ENCODE measurements at regions not wholly inside any gene's neighbourhood (a gene's known extent, or its start where the extent isn't known, plus 50 kb on each side); places are given as distances from the start of the nearest gene placed in this dataset.
A peak's percentile ranks its signal among the peaks of the same experiment; 100 is the strongest.

GRCh38 chr13:78201411-78201810, 282.8 kb upstream of the EDNRB start:
- no peak for DNase-seq

- DNase-seq: peak; percentile 77
Observed at GRCh38 chr13:78198821-78199220, 280.2 kb upstream of the EDNRB start.

- no peak for DNase-seq
Observed at GRCh38 chr13:78198419-78198818, 279.8 kb upstream of the EDNRB start.

- DNase-seq: no peak
Observed at GRCh38 chr13:78197231-78197630, 278.6 kb upstream of the EDNRB start.

DNA sequence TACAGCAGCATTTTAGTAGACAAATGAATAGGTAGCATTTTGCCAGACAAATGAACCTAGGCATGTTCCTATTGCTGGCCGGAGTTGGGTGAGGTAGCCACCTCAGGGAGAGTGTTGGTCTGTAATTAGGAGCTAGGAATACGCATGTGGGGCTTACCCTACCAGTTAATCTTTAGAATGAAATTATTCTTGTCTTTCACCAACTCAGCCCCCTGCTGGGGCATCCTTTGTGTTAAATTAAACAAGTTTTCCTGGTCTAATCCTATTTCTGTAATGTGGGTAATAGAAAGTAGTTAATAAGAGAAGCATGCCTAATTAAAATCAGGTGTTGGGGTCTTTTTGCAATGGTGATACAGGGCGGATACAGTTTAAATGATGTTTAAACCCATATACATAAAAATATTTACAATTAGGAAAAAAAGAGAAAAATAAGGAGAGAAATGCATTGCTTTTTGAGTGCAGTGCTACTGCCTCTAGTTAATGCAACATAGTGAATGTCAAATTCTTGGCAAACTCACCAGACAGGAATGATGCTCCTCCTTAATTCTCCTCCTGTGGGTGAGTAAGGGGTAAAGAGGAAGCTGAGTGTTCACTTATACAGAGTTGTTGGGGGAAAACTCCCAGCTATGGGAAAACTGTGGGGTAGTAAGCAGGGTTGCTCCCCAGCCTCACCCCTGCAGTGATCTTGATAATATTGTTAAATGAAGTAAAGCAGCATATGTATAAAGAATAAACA, 276.4 kb upstream of the EDNRB start:
- no peak for DNase-seq

GRCh38 chr13:78193846-78194245, 275.2 kb upstream of the EDNRB start:
- no peak for DNase-seq

GRCh38 chr13:78192716-78193115, 274.1 kb upstream of the EDNRB start:
- DNase-seq: no peak

GRCh38 chr13:78190296-78190695, 271.7 kb upstream of the EDNRB start:
- no peak for DNase-seq

DNA sequence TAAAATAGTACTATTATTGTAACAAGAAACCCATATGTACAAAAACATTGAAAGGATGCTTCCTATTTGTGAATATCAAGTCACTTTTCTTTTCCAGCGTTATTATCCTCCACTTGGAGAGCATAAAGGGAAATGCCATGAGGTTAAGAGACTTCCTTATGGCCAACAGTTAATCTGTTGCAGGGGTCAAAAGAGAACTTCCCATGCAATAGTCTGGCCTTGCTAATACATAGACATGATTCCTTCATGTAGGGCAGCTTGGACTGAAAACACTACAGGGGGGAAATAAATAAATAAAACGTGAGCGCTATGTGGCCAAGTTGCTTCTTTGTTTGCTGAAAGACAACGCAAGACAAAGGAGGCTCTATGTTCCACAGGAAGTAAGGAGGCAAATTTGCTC, 269.1 kb upstream of the EDNRB start:
- DNase-seq: no peak

DNA sequence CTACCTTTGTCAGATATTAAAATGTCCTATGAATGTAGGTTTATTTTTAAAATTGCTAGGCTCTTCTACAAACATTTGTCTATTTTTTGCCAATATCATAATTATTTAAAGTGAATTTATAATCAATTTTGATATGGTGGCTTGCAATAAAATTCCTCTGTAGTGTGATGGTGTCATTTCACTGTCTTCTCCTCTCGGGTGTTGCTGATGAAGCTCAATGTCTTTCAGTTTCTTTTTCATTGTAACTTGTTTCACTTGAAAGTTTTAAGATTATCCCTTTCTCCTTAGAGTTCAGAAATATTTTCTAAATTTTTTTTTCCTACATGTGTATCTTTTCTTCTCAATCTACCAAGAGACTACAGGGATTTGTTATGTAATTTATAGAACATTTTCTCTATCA, 267.1 kb upstream of the EDNRB start:
- no peak for DNase-seq

GRCh38 chr13:78183732-78184131, 265.1 kb upstream of the EDNRB start:
- no peak for DNase-seq

DNA sequence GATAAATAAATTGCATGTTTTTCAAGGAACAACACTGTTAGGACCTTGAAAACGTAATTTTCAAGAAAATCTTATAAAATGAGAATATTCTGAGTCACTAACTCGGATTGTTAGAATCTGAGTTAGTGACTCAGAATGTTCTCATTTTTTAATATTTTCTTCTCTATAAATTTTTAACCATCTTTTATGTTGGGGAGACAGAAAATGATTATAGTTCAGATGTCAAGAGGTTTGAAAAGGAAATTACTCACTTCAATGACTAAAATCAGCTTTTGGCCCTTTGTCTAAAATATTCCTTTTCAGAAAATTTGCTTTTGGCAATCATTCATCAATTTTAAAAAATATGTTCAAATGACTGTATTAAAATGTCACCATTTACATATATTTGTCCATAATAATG, 264.2 kb upstream of the EDNRB start:
- DNase-seq: no peak

DNA sequence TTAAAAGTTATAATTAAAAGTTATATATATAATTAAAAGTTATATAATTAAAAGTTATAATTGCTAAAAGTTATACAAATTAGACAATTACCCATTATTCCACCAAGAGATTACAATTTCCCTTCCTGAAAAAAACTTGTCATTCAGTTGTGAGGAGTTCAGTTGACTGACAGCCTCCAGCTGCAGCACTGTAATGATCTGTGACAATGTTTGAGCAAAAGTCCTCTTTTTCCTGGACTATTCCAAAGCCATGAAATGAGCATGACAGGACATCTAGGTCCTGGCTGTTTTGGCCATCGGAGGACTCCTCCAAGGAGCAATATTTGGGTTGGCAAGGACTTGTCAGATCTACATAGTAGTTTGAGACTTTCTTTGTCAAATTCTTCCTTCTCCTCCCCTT, 258.7 kb upstream of the EDNRB start:
- DNase-seq: no peak

- DNase-seq: no peak
Observed at GRCh38 chr13:78176880-78177279, 258.2 kb upstream of the EDNRB start.

- DNase-seq: no peak
Observed at GRCh38 chr13:78169386-78169785, 250.8 kb upstream of the EDNRB start.

DNA sequence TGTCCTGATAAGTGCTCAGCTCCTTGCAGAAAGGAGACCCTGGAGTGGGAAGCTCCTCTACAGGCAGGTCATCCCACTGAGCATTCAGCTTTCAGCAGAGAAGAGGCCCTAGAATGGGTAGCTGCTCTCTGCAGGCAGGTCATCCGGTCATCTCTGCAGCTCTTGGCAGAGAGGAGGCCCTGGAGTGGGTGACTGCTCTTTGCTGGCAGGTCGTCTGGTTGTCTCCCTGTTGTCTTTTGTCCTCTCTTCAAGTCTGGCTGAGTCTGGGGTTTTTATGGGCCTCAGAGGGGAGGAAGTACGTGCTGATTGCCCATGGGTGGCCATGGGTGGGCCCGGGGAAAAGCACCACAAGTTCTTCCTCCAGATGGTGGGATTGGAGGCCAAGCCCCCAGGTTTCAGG, 250.3 kb upstream of the EDNRB start:
- no peak for DNase-seq

- no peak for DNase-seq
Observed at GRCh38 chr13:78161266-78161665, 242.6 kb upstream of the EDNRB start.

DNA sequence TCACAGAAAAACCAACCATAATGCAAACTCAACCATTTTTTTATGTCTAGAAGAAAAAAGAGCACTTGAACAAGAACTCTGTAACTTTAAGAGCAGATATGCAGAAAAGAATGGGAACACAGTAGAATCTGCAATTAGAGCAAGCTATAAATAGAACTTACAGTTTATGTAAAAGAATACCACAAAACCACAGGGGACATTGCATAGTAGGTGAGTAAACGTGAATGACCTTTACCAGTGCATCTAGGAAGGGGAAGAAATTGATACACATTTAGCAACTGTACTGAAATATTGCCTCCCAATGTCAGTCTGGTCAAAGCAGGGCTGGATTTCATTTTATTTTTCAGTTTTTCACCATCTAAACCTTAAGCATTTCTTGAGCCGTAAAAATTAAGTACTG, 242.2 kb upstream of the EDNRB start:
- peak; percentile 52 for DNase-seq

DNA sequence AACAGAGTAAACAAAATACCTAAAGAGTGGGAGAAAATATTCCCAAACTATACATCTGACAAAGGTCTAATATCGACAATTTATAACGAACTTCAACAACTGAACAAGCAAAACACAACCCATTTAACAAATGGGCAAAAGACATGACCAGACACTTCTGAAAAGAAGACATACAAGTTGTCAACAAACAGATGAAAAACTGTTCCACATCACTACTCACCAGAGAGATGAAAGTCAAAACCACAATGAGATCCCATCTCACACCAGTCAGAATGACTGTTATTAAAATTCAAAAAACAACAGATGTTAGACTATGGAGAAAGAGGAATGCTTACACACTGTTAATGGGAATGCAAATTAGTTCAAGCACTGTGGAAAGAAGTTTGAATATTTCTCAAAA, 233.8 kb upstream of the EDNRB start:
- no peak for DNase-seq

GRCh38 chr13:78147905-78148304, 229.3 kb upstream of the EDNRB start:
- no peak for DNase-seq

DNA sequence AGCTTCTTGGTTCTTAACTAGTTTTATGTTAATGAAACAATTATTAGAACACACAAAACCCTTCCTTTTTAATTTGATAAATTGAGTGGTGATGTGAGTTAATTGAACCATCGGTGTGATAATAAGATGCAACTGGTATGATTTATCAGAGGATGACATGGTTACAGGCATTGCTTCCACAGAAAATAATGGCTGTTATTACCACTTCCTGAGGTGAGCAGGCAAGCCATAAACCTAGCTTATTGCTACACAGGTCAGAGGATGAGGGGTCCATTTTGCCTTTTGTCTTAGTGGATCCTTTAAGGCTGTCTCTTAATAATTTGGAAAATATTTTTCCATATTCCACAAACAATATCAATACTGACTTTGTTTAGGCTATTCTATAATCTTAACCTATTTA, 226.6 kb upstream of the EDNRB start:
- DNase-seq: no peak

GRCh38 chr13:78139765-78140164, 221.1 kb upstream of the EDNRB start:
- no peak for DNase-seq

DNA sequence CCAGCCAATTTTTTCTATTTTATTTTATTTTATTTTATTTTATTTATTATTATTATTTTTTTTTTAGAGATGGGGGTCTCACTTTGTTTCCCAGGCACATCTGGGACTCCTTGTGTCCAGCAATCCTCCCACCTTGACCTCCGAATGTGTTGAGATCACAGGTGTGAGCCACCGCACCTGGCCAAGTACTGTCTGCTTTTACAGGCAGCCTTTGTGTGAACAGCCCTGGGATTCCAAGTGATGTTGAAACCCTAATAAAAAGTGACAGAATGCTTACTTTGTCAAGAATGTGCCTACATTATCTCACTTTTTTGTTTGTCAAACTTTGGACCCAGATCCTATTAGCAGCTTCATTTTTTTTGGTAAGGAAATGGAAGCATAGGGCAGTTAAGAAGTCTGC, 220.1 kb upstream of the EDNRB start:
- DNase-seq: no peak

GRCh38 chr13:78137404-78138142, 218.9 kb upstream of the EDNRB start:
- peak; percentile 50 for DNase-seq

DNA sequence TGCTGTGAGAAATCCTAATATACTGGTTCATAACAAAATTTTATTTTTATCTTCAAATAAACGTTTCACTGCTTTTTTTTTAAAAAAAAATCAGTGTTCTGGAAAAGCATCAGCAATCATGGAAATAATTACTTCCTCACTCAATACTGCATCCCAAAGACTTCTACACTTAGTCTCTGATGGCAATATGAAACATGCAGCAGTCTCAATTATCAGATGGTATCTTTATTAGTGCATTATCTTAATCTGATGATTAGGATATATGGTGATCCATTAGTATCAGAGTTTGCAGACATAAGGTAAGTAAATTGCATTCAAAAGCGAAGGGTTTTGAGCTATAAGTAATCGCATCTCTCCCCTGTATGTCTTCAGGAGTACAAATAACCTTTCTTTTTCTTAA, 218.3 kb upstream of the EDNRB start:
- no peak for DNase-seq
